ENCODE measurements at regions not wholly inside any gene's neighbourhood (a gene's known extent, or its start where the extent isn't known, plus 50 kb on each side); places are given as distances from the start of the nearest gene placed in this dataset.

DNA sequence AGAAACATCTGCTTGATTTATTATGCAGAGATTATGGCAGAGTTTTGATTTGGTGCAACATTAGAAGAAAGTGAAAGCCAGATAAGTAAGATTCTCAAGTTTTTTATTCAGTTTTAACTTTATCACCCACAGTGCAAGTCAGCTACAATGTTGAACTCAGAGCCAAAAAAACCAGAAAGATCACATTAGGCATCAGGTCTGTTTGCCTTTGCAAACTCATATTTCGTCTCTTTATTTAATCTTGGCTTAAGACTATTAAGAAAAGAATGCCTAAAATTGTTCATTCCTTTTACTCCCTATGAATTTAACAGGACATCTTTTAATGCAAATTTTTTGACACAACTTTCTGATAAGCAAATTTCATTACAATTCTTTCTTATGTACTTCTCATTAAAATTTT lies 76.0 kb upstream of the TMEM26 start:
- no peak for TF ChIP-seq EZH2 (IDR thresholded peaks at IDR 0.05; ENCODE audit: low read depth, low read length, severe bottlenecking)
- no peak for TF ChIP-seq CREB1 (IDR thresholded peaks at IDR 0.05)
- no peak for TF ChIP-seq NRF1 (IDR thresholded peaks at IDR 0.05; ENCODE audit: low read depth, low read length)
- TF ChIP-seq TAF1 (IDR thresholded peaks at IDR 0.05; ENCODE audit: low read depth, low read length) = no peak
- no peak for TF ChIP-seq POLR2A (IDR thresholded peaks at IDR 0.05; ENCODE audit: control extremely low read depth in 1 of 2, low read depth in 2 of 2, low read length in 2 of 2)
- TF ChIP-seq, protein P1, sequence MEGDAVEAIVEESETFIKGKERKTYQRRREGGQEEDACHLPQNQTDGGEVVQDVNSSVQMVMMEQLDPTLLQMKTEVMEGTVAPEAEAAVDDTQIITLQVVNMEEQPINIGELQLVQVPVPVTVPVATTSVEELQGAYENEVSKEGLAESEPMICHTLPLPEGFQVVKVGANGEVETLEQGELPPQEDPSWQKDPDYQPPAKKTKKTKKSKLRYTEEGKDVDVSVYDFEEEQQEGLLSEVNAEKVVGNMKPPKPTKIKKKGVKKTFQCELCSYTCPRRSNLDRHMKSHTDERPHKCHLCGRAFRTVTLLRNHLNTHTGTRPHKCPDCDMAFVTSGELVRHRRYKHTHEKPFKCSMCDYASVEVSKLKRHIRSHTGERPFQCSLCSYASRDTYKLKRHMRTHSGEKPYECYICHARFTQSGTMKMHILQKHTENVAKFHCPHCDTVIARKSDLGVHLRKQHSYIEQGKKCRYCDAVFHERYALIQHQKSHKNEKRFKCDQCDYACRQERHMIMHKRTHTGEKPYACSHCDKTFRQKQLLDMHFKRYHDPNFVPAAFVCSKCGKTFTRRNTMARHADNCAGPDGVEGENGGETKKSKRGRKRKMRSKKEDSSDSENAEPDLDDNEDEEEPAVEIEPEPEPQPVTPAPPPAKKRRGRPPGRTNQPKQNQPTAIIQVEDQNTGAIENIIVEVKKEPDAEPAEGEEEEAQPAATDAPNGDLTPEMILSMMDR (IDR thresholded peaks at IDR 0.05; ENCODE audit: control extremely low read depth in 1 of 3, insufficient read depth in 1 of 3, low read depth in 1 of 3, low read length in 3 of 3) = no peak
- TF ChIP-seq YY1 (IDR thresholded peaks at IDR 0.05; ENCODE audit: low read depth, low read length) = no peak
- TF ChIP-seq, protein P2, sequence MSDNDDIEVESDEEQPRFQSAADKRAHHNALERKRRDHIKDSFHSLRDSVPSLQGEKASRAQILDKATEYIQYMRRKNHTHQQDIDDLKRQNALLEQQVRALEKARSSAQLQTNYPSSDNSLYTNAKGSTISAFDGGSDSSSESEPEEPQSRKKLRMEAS (IDR thresholded peaks at IDR 0.05) = no peak
- no peak for TF ChIP-seq HDAC6 (IDR thresholded peaks at IDR 0.05; ENCODE audit: low read depth, low read length)
- TF ChIP-seq EP300 (IDR thresholded peaks at IDR 0.05; ENCODE audit: borderline replicate concordance in 1 of 2, low read depth in 2 of 2, low read length in 2 of 2) = no peak
- no peak for TF ChIP-seq RFX5 (IDR thresholded peaks at IDR 0.05; ENCODE audit: borderline replicate concordance, low read depth, low read length)
- TF ChIP-seq EGR1 (IDR thresholded peaks at IDR 0.05; ENCODE audit: borderline replicate concordance, low read depth, low read length) = no peak
- TF ChIP-seq BRCA1 (IDR thresholded peaks at IDR 0.05; ENCODE audit: low read depth, low read length) = no peak

All from H1 (cell line).